ENCODE measurements at regions not wholly inside any gene's neighbourhood (a gene's known extent, or its start where the extent isn't known, plus 50 kb on each side); places are given as distances from the start of the nearest gene placed in this dataset.

DNA sequence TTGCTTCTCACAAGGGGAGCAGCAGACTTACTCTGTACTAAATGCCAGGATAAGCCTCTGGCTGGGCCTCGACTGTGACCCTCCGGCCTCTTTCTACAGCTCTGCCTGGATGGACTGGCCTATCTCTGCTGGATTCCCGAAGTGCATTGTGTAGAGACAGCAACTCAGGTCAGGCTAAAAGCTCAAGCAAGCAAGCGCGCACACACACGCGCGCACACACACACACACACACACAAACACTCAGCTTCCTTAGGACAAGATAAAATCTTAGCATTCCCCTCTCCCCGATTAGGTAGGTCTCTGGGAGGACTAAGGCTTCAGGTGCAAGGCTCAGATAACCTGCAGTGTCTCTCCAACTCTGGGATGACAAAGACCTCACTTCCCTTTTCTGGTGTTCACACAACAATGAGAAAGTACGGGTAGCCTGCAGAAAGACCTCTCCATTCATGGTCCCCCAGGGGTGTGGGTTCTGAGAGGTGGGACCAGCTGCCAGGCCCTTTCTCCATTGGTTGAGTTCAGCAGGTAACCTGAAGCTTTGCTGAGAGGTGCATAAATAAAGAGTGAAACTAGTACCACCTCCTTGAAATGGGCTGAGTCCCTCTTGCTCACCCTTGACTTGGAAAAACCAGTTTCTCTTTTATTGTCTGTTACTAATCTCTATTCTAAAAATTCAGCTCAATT, 155.1 kb upstream of the CAMK1G start:
- H3K9ac ChIP-seq (ENCODE audit: low read length in 3 of 3) = no peak overlapping the region
- H3K27ac ChIP-seq (ENCODE audit: low read depth in 2 of 2, low read length in 2 of 2) = no peak overlapping the region
- DNase-seq (peak in 4 of 5 donors; percentile 53 to 72 (median 62)), FAIRE-seq (no peak)
- no peaks in the 10 kb centered on the region for H3K36me3 ChIP-seq (ENCODE audit: control insufficient read depth in 2 of 3, insufficient read depth in 3 of 3, low read length in 3 of 3)
- intact Hi-C loops (cut with DNase I) = no loop called here
- TF ChIP-seq, protein P1, sequence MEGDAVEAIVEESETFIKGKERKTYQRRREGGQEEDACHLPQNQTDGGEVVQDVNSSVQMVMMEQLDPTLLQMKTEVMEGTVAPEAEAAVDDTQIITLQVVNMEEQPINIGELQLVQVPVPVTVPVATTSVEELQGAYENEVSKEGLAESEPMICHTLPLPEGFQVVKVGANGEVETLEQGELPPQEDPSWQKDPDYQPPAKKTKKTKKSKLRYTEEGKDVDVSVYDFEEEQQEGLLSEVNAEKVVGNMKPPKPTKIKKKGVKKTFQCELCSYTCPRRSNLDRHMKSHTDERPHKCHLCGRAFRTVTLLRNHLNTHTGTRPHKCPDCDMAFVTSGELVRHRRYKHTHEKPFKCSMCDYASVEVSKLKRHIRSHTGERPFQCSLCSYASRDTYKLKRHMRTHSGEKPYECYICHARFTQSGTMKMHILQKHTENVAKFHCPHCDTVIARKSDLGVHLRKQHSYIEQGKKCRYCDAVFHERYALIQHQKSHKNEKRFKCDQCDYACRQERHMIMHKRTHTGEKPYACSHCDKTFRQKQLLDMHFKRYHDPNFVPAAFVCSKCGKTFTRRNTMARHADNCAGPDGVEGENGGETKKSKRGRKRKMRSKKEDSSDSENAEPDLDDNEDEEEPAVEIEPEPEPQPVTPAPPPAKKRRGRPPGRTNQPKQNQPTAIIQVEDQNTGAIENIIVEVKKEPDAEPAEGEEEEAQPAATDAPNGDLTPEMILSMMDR (IDR thresholded peaks at IDR 0.05; ENCODE audit: borderline replicate concordance, extremely low read depth, insufficient read depth) = no peak
- no peaks in the 10 kb centered on the region for H3K4me1 ChIP-seq (ENCODE audit: control insufficient read depth in 2 of 3, insufficient read depth in 2 of 3, low read depth in 1 of 3, low read length in 3 of 3)
- H3K9me3 ChIP-seq (ENCODE audit: control insufficient read depth in 2 of 3, insufficient read depth in 1 of 3, low read length in 3 of 3) = no peaks in the 10 kb centered on the region
- H3K27me3 ChIP-seq (ENCODE audit: control insufficient read depth, insufficient read depth, low read length) = no peaks in the 10 kb centered on the region
- no peak overlapping the region for H3K4me3 ChIP-seq (ENCODE audit: low read length in 3 of 3)

DNA sequence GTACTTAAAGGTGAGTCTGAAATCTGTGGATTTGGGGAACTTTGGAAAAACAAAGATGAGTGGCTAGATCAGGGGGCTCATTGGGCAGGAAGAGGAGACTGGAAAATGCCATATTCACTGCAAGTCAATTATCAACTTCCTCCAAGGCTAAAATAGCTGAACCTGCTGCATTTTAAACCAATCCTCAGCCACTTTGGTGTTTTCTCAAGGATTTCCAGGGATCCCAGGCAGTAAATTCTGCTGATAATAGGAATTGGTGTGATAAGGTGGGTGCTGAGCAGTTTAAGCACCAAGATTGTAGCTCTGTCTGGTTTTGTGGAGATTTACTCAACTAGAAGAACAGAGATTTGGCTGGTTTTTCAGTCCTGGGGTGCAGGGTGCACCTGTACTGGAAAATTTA, 153.9 kb upstream of the CAMK1G start:
- no peak overlapping the region for H3K9ac ChIP-seq (ENCODE audit: low read length in 3 of 3)
- no peaks in the 10 kb centered on the region for H3K4me1 ChIP-seq (ENCODE audit: control insufficient read depth in 2 of 3, insufficient read depth in 2 of 3, low read depth in 1 of 3, low read length in 3 of 3)
- no peak overlapping the region for H3K4me3 ChIP-seq (ENCODE audit: low read length in 3 of 3)
- no peaks in the 10 kb centered on the region for H3K36me3 ChIP-seq (ENCODE audit: control insufficient read depth in 2 of 3, insufficient read depth in 3 of 3, low read length in 3 of 3)
- TF ChIP-seq, protein P1 (IDR thresholded peaks at IDR 0.05; ENCODE audit: borderline replicate concordance, extremely low read depth, insufficient read depth) = no peak
- no peak for DNase-seq
- no peaks in the 10 kb centered on the region for H3K27me3 ChIP-seq (ENCODE audit: control insufficient read depth, insufficient read depth, low read length)
- intact Hi-C loops (cut with DNase I) = no loop called here
- no peak for FAIRE-seq
- no peaks in the 10 kb centered on the region for H3K9me3 ChIP-seq (ENCODE audit: control insufficient read depth in 2 of 3, insufficient read depth in 1 of 3, low read length in 3 of 3)
- H3K27ac ChIP-seq (ENCODE audit: low read depth in 2 of 2, low read length in 2 of 2) = no peak overlapping the region

GRCh38 chr1:209430107-209430506, 153.4 kb upstream of the CAMK1G start:
- Histone ChIP-seq H3K4me1 (ENCODE audit: control insufficient read depth in 2 of 3, insufficient read depth in 2 of 3, low read depth in 1 of 3, low read length in 3 of 3) (no peaks in the 10 kb centered on the region), H3K9ac (ENCODE audit: low read length in 3 of 3) (no peak overlapping the region), H3K27ac (ENCODE audit: low read depth in 2 of 2, low read length in 2 of 2) (no peak overlapping the region), H3K9me3 (ENCODE audit: control insufficient read depth in 2 of 3, insufficient read depth in 1 of 3, low read length in 3 of 3) (no peaks in the 10 kb centered on the region), H3K27me3 (ENCODE audit: control insufficient read depth, insufficient read depth, low read length) (no peaks in the 10 kb centered on the region), H3K4me3 (ENCODE audit: low read length in 3 of 3) (no peak overlapping the region), H3K36me3 (ENCODE audit: control insufficient read depth in 2 of 3, insufficient read depth in 3 of 3, low read length in 3 of 3) (no peaks in the 10 kb centered on the region)
- TF ChIP-seq, protein P1 (IDR thresholded peaks at IDR 0.05; ENCODE audit: borderline replicate concordance, extremely low read depth, insufficient read depth) = no peak
- DNase-seq (no peak), FAIRE-seq (no peak)
- intact Hi-C loops (cut with DNase I) = no loop called here

- no peak for DNase-seq
- TF ChIP-seq, protein P1 (IDR thresholded peaks at IDR 0.05; ENCODE audit: borderline replicate concordance, extremely low read depth, insufficient read depth) = no peak
- Histone ChIP-seq H3K27me3 (ENCODE audit: control insufficient read depth, insufficient read depth, low read length) (no peaks in the 10 kb centered on the region), H3K4me3 (ENCODE audit: low read length in 3 of 3) (no peak overlapping the region), H3K27ac (ENCODE audit: low read depth in 2 of 2, low read length in 2 of 2) (no peak overlapping the region), H3K36me3 (ENCODE audit: control insufficient read depth in 2 of 3, insufficient read depth in 3 of 3, low read length in 3 of 3) (no peaks in the 10 kb centered on the region), H3K9me3 (ENCODE audit: control insufficient read depth in 2 of 3, insufficient read depth in 1 of 3, low read length in 3 of 3) (no peaks in the 10 kb centered on the region), H3K4me1 (ENCODE audit: control insufficient read depth in 2 of 3, insufficient read depth in 2 of 3, low read depth in 1 of 3, low read length in 3 of 3) (no peaks in the 10 kb centered on the region), H3K9ac (ENCODE audit: low read length in 3 of 3) (no peak overlapping the region)
- no peak for FAIRE-seq
- intact Hi-C loops (cut with DNase I) = no loop called here
Measured at GRCh38 chr1:209430821-209431259, 152.7 kb upstream of the CAMK1G start.
